ENCODE measurements at regions not wholly inside any gene's neighbourhood (a gene's known extent, or its start where the extent isn't known, plus 50 kb on each side); places are given as distances from the start of the nearest gene placed in this dataset.
"Not testable (repeated sequence)": the region's sequence is repeated elsewhere in the genome, so short reads cannot be mapped to it uniquely, and the experiment has no call there.

GRCh38 chr4:9505341-9505740, 61.1 kb downstream of the DEFB131A start:
- DNase-seq = not testable (repeated sequence)

- DNase-seq = not testable (repeated sequence)
Observed at GRCh38 chr4:9506672-9507071, 62.5 kb downstream of the DEFB131A start.

GRCh38 chr4:9512941-9513340, 68.7 kb downstream of the DEFB131A start:
- DNase-seq = not testable (repeated sequence)

GRCh38 chr4:9519631-9520030, 75.4 kb downstream of the DEFB131A start:
- not testable (repeated sequence) for DNase-seq

- DNase-seq = not testable (repeated sequence)
Observed at GRCh38 chr4:9522903-9523302, 78.7 kb downstream of the DEFB131A start.

GRCh38 chr4:9524406-9524805, 80.2 kb downstream of the DEFB131A start:
- DNase-seq = not testable (repeated sequence)

- DNase-seq = peak; percentile 73
Observed at GRCh38 chr4:9532134-9532862, 88.1 kb downstream of the DEFB131A start.

- not testable (repeated sequence) for DNase-seq
Observed at GRCh38 chr4:9532863-9533192, 88.6 kb downstream of the DEFB131A start.

- DNase-seq = not testable (repeated sequence)
Observed at GRCh38 chr4:9537101-9537500, 92.9 kb downstream of the DEFB131A start.

- not testable (repeated sequence) for DNase-seq
Observed at GRCh38 chr4:9539939-9540520, 95.8 kb downstream of the DEFB131A start.

- not testable (repeated sequence) for DNase-seq
Observed at GRCh38 chr4:9541388-9541915, 97.2 kb downstream of the DEFB131A start.

GRCh38 chr4:9544851-9545250, 100.6 kb downstream of the DEFB131A start:
- not testable (repeated sequence) for DNase-seq

- DNase-seq = not testable (repeated sequence)
Observed at GRCh38 chr4:9547470-9547869, 103.3 kb downstream of the DEFB131A start.

- not testable (repeated sequence) for DNase-seq
Observed at GRCh38 chr4:9556076-9556475, 111.9 kb downstream of the DEFB131A start.

GRCh38 chr4:9577869-9578268, 133.7 kb downstream of the DEFB131A start:
- DNase-seq = peak; percentile 14

- not testable (repeated sequence) for DNase-seq
Observed at GRCh38 chr4:9582880-9583279, 138.7 kb downstream of the DEFB131A start.

- no peak for DNase-seq
Observed at GRCh38 chr4:9592010-9592409, 147.8 kb downstream of the DEFB131A start.

GRCh38 chr4:9594948-9595347, 150.7 kb downstream of the DEFB131A start:
- DNase-seq = no peak

- not testable (repeated sequence) for DNase-seq
Observed at GRCh38 chr4:9595531-9595930, 151.3 kb downstream of the DEFB131A start.

GRCh38 chr4:9599266-9599665, 155.1 kb downstream of the DEFB131A start:
- DNase-seq = no peak

GRCh38 chr4:9600246-9600645, 156.0 kb downstream of the DEFB131A start:
- no peak for DNase-seq

- no peak for DNase-seq
Observed at GRCh38 chr4:9602389-9602914, 158.2 kb downstream of the DEFB131A start.

GRCh38 chr4:9604031-9604892, 160.0 kb downstream of the DEFB131A start:
- DNase-seq = peak; percentile 56

Data from activated CD4-positive, alpha-beta T cell treated with anti-CD3 and anti-CD28 coated beads for 48 hours (primary cell).